DMS 273 (cell line): ENCODE measurements at regions not wholly inside any gene's neighbourhood (a gene's known extent, or its start where the extent isn't known, plus 50 kb on each side); places are given as distances from the start of the nearest gene placed in this dataset.

Experiments
- DNase-seq: peaks from one replicate; lab custom pipeline; 2025; ENCODE audit not compliant: unreplicated experiment; lab: John Stamatoyannopoulos, UW

- no peak for DNase-seq
Measured at GRCh38 chr7:113487925-113488731, 369.8 kb upstream of the SMIM30 start.

GRCh38 chr7:113486548-113486947 lies 368.2 kb upstream of the SMIM30 start:
- no peak for DNase-seq

GRCh38 chr7:113483657-113484056 lies 365.3 kb upstream of the SMIM30 start:
- DNase-seq = no peak

GRCh38 chr7:113480537-113480936 lies 362.2 kb upstream of the SMIM30 start:
- no peak for DNase-seq

GRCh38 chr7:113464096-113464855 lies 345.9 kb upstream of the SMIM30 start:
- no peak for DNase-seq

GRCh38 chr7:113460067-113460466 lies 341.7 kb upstream of the SMIM30 start:
- no peak for DNase-seq

GRCh38 chr7:113456533-113456932 lies 338.2 kb upstream of the SMIM30 start:
- DNase-seq = no peak

GRCh38 chr7:113454597-113455169 lies 336.3 kb upstream of the SMIM30 start:
- no peak for DNase-seq

- DNase-seq = no peak
Measured at GRCh38 chr7:113452245-113452644, 333.9 kb upstream of the SMIM30 start.

- no peak for DNase-seq
Measured at GRCh38 chr7:113446791-113447190, 328.4 kb upstream of the SMIM30 start.

GRCh38 chr7:113446391-113446790 lies 328.0 kb upstream of the SMIM30 start:
- DNase-seq = no peak

GRCh38 chr7:113444261-113444660 lies 325.9 kb upstream of the SMIM30 start:
- DNase-seq = no peak

GRCh38 chr7:113440173-113440572 lies 321.8 kb upstream of the SMIM30 start:
- DNase-seq = no peak

GRCh38 chr7:113431406-113431805 lies 313.1 kb upstream of the SMIM30 start:
- no peak for DNase-seq

GRCh38 chr7:113424185-113424817 lies 305.9 kb upstream of the SMIM30 start:
- DNase-seq = no peak

GRCh38 chr7:113421696-113422330 lies 303.5 kb upstream of the SMIM30 start:
- peak; percentile 98 for DNase-seq

- DNase-seq = no peak
Measured at GRCh38 chr7:113414401-113415035, 296.2 kb upstream of the SMIM30 start.

- DNase-seq = no peak
Measured at GRCh38 chr7:113412410-113412809, 294.1 kb upstream of the SMIM30 start.

- no peak for DNase-seq
Measured at GRCh38 chr7:113410796-113411195, 292.4 kb upstream of the SMIM30 start.

- DNase-seq = no peak
Measured at GRCh38 chr7:113408999-113409398, 290.6 kb upstream of the SMIM30 start.
